H1 (cell line): ENCODE measurements at regions not wholly inside any gene's neighbourhood (a gene's known extent, or its start where the extent isn't known, plus 50 kb on each side); places are given as distances from the start of the nearest gene placed in this dataset.

Experiments
- CBX5 ChIP-seq: fragments of 300-800, 300-1000 bp; sonication (generic); IDR thresholded peaks from 2 replicates; pipeline ENCODE4 v1.7.1; 2016; ENCODE audit warnings: antibody characterized with exemption, low read length, low read depth
- CTBP2 ChIP-seq: IDR thresholded peaks from 2 replicates; pipeline ENCODE4 v1.7.0; 2011; ENCODE audit warnings: borderline replicate concordance, mild to moderate bottlenecking, moderate library complexity, mixed read lengths, low read length; ENCODE audit not compliant: insufficient read depth, insufficient read length
- EP300 ChIP-seq, 2 experiments: IDR thresholded peaks; 1 replicate in 1 of 2; 2 replicates in 1 of 2; pipeline ENCODE4 v1.6.1; 2011 to 2012; ENCODE audit warnings: low read depth in 2 of 2, low read length in 2 of 2, mild to moderate bottlenecking in 2 of 2, borderline replicate concordance in 1 of 2, inconsistent platforms in 1 of 2, moderate library complexity in 1 of 2
- SP4 ChIP-seq: IDR thresholded peaks from 2 replicates; pipeline ENCODE4 v1.6.1; 2012; ENCODE audit warnings: low read length, inconsistent platforms

- TF ChIP-seq EP300 (IDR thresholded peaks at IDR 0.05; ENCODE audit: borderline replicate concordance in 1 of 2, low read depth in 2 of 2, low read length in 2 of 2) (no peak), CTBP2 (no peak), CBX5 (no peak), SP4 (no peak)
- TF ChIP-seq, all 59 proteins: peak for 0
Observed at GRCh38 chr16:55037966-55038365, 107.3 kb downstream of the IRX5 start (continued).
